SK-N-SH (cell line): ENCODE measurements at regions not wholly inside any gene's neighbourhood (a gene's known extent, or its start where the extent isn't known, plus 50 kb on each side); places are given as distances from the start of the nearest gene placed in this dataset.
A peak's percentile ranks its signal among the peaks of the same experiment; 100 is the strongest.

Experiments
- CTCF ChIA-PET: fragments of 300-600, 350-600 bp; formaldehyde crosslinking; extraction: SDS; loops from one replicate; lab custom pipeline; 2021; lab: Yijun Ruan, JAX
- POLR2A ChIA-PET: fragments of 350-600 bp; sonication (Branson Sonifier 250); formaldehyde crosslinking; extraction: SDS; loops from one replicate; lab custom pipeline; 2020; ENCODE audit warnings: antibody characterized with exemption, inconsistent platforms; lab: Yijun Ruan, JAX
- DNase-seq: peaks from one replicate; pipeline ENCODE4 v3.0.0; 2012
- H2AFZ ChIP-seq: fragments of 200-600 bp; sonication (generic); 2 replicates; pipeline ENCODE4 v1.8.1; 2016; ENCODE audit warnings: antibody characterized with exemption, mild to moderate bottlenecking, low read depth
- H3F3A ChIP-seq: fragments of 200-600 bp; sonication (generic); replicated peaks from 2 replicates; pipeline ENCODE3; 2016; ENCODE audit warnings: antibody characterized with exemption, mild to moderate bottlenecking; ENCODE audit not compliant: insufficient read depth
- H3K27ac ChIP-seq, 2 experiments: fragments of 200-500 bp in 1 of 2; fragments of 200-600 bp in 1 of 2; sonication (Bioruptor generic) in 1 of 2; sonication (generic), shearing (Covaris generic) in 1 of 2; 2 replicates each; pipeline versions ENCODE4 v1.5.1 to v1.6.1; 2014 to 2016; ENCODE audit warnings: low read depth in 2 of 2, inconsistent platforms in 1 of 2, low read length in 1 of 2, mild to moderate bottlenecking in 1 of 2, mixed read lengths in 1 of 2
- H3K27me3 ChIP-seq: fragments of 200-600 bp; sonication (generic), shearing (Covaris generic); 2 replicates; pipeline ENCODE4 v1.6.1; 2016; ENCODE audit warnings: mixed run types; ENCODE audit not compliant: insufficient read depth
- H3K36me3 ChIP-seq, 2 experiments: fragments of 200-500 bp in 1 of 2; fragments of 200-600 bp in 1 of 2; sonication (Bioruptor generic) in 1 of 2; sonication (generic) in 1 of 2; replicated peaks in 1 of 2; 2 replicates each; pipeline versions ENCODE3 to v1.5.1; 2014 to 2016; ENCODE audit warnings: low read length in 1 of 2, mild to moderate bottlenecking in 1 of 2; ENCODE audit not compliant: insufficient read depth in 2 of 2, control insufficient read depth in 1 of 2
- H3K4me1 ChIP-seq, 2 experiments: fragments of 200-500 bp in 1 of 2; fragments of 200-600 bp in 1 of 2; sonication (Bioruptor generic) in 1 of 2; sonication (generic), shearing (Covaris generic) in 1 of 2; 2 replicates each; pipeline versions ENCODE4 v1.5.1 to v1.6.1; 2014 to 2016; ENCODE audit warnings: low read depth in 1 of 2, low read length in 1 of 2, mixed run types in 1 of 2; ENCODE audit not compliant: insufficient read depth in 2 of 2, control insufficient read depth in 1 of 2
- H3K4me2 ChIP-seq: fragments of 200-600 bp; sonication (generic), shearing (Covaris generic); 2 replicates; pipeline ENCODE4 v1.6.1; 2017; ENCODE audit warnings: mixed run types
- H3K4me3 ChIP-seq, 2 experiments: fragments of 200-500 bp in 1 of 2; fragments of 200-600 bp in 1 of 2; sonication (Bioruptor generic) in 1 of 2; sonication (generic), shearing (Covaris generic) in 1 of 2; 2 replicates each; pipeline versions ENCODE4 v1.5.1 to v1.8.1; 2014 to 2016; ENCODE audit warnings: low read depth in 2 of 2, inconsistent platforms in 1 of 2, low read length in 1 of 2, mild to moderate bottlenecking in 1 of 2, mixed read lengths in 1 of 2, moderate library complexity in 1 of 2
- H3K79me2 ChIP-seq: fragments of 200-600 bp; sonication (generic); 2 replicates; pipeline ENCODE4 v1.8.1; 2017; ENCODE audit warnings: mild to moderate bottlenecking; ENCODE audit not compliant: insufficient read depth
- H3K9ac ChIP-seq: fragments of 200-600 bp; sonication (generic); 2 replicates; pipeline ENCODE4 v1.6.1; 2017; ENCODE audit warnings: mixed run types
- H3K9me2 ChIP-seq: fragments of 200-600 bp; sonication (generic); 2 replicates; pipeline ENCODE4 v1.6.1; 2017; ENCODE audit warnings: mixed run types
- H3K9me3 ChIP-seq: fragments of 200-600 bp; sonication (generic); 2 replicates; pipeline ENCODE4 v1.6.1; 2017; ENCODE audit warnings: mixed run types, mild to moderate bottlenecking, moderate library complexity
- H4K20me1 ChIP-seq: fragments of 200-600 bp; sonication (generic); 2 replicates; pipeline ENCODE4 v1.6.1; 2017; ENCODE audit warnings: mild to moderate bottlenecking, mixed run types; ENCODE audit not compliant: insufficient read depth
- CHD2 ChIP-seq: fragments of 150-350 bp; IDR thresholded peaks from 2 replicates; pipeline ENCODE4 v1.6.1; 2018; ENCODE audit warnings: low read length; ENCODE audit not compliant: partially characterized antibody
- ELF1 ChIP-seq: IDR thresholded peaks from 2 replicates; pipeline ENCODE4 v1.4.0; 2012
- EP300 ChIP-seq, 2 experiments: IDR thresholded peaks; 2 replicates each; pipeline versions ENCODE4 v1.4.0 to v1.6.1; 2012; ENCODE audit warnings: borderline replicate concordance in 1 of 2, low read depth in 1 of 2, low read length in 1 of 2
- EZH2phosphoT487 ChIP-seq: fragments of 200-600 bp; sonication (generic); IDR thresholded peaks from 2 replicates; pipeline ENCODE4 v1.6.1; 2017; ENCODE audit warnings: low read depth, mixed run types, mild to moderate bottlenecking, antibody characterized with exemption, moderate library complexity, borderline replicate concordance
- FOSL2 ChIP-seq: IDR thresholded peaks from 2 replicates; pipeline ENCODE4 v1.4.0; 2012; ENCODE audit warnings: low read depth, mild to moderate bottlenecking, moderate library complexity, borderline replicate concordance
- FOXM1 ChIP-seq: IDR thresholded peaks from 2 replicates; pipeline ENCODE4 v1.4.0; 2012; ENCODE audit warnings: low read depth, mild to moderate bottlenecking
- GATA2 ChIP-seq: sonication (generic); formaldehyde crosslinking; IDR thresholded peaks from 2 replicates; pipeline ENCODE4 v1.5.0; 2020; ENCODE audit warnings: mild to moderate bottlenecking, missing genetic modification reagents
- JUND ChIP-seq: IDR thresholded peaks from 2 replicates; pipeline ENCODE4 v1.4.0; 2012
- MXI1 ChIP-seq: IDR thresholded peaks from 2 replicates; pipeline ENCODE4 v1.6.1; 2012; ENCODE audit warnings: mild to moderate bottlenecking, low read depth, low read length, improper control_type of control experiment
- NFIC ChIP-seq: IDR thresholded peaks from 2 replicates; pipeline ENCODE4 v1.4.0; 2012; ENCODE audit warnings: borderline replicate concordance
- NRF1 ChIP-seq: IDR thresholded peaks from 2 replicates; pipeline ENCODE4 v1.6.1; 2012; ENCODE audit warnings: low read depth, mild to moderate bottlenecking, low read length
- POLR2AphosphoS5 ChIP-seq: IDR thresholded peaks from 2 replicates; pipeline ENCODE4 v1.6.1; 2012; ENCODE audit warnings: low read depth, low read length
- RAD21 ChIP-seq: IDR thresholded peaks from 2 replicates; pipeline ENCODE4 v1.6.1; 2012; ENCODE audit warnings: mild to moderate bottlenecking, low read length
- RFX5 ChIP-seq: IDR thresholded peaks from 2 replicates; pipeline ENCODE4 v1.6.1; 2012; ENCODE audit warnings: mild to moderate bottlenecking, improper control_type of control experiment, low read length
- RXRA ChIP-seq: IDR thresholded peaks from 2 replicates; pipeline ENCODE4 v1.4.0; 2012; ENCODE audit warnings: low read depth, mild to moderate bottlenecking, borderline replicate concordance
- SIN3A ChIP-seq: IDR thresholded peaks from 2 replicates; pipeline ENCODE4 v1.6.1; 2012; ENCODE audit warnings: low read depth, mild to moderate bottlenecking, low read length, moderate library complexity, borderline replicate concordance
- SMC3 ChIP-seq: IDR thresholded peaks from 2 replicates; pipeline ENCODE4 v1.6.1; 2012; ENCODE audit warnings: low read depth, low read length, improper control_type of control experiment
- TCF12 ChIP-seq: IDR thresholded peaks from 2 replicates; pipeline ENCODE4 v1.4.0; 2012
- TEAD4 ChIP-seq: IDR thresholded peaks from 2 replicates; pipeline ENCODE4 v1.4.0; 2012; ENCODE audit warnings: mild to moderate bottlenecking, borderline replicate concordance; ENCODE audit not compliant: insufficient read depth
- WGBS: methylation state at CpG from one replicate; pipeline ENCODE4 v1.1.6; 2017; ENCODE audit warnings: low lambda C conversion rate; 5-methylcytosine and 5-hydroxymethylcytosine counted together
- TF ChIP-seq, protein P1 (sequence below): fragments of 200-600 bp; sonication (generic); IDR thresholded peaks from 2 replicates; pipeline ENCODE4 v1.6.1; 2017; ENCODE audit warnings: antibody characterized with exemption, mild to moderate bottlenecking, moderate library complexity
- TF ChIP-seq, protein P2 (sequence below): fragments of 150-350 bp; IDR thresholded peaks from 2 replicates; pipeline ENCODE4 v1.6.1; 2017; ENCODE audit warnings: antibody characterized with exemption, low read length, low read depth, borderline replicate concordance
- TF ChIP-seq, protein P3 (sequence below): IDR thresholded peaks from 2 replicates; pipeline ENCODE4 v1.6.1; 2012; ENCODE audit warnings: mild to moderate bottlenecking, low read depth, low read length, moderate library complexity
- TF ChIP-seq, protein P4 (sequence below): IDR thresholded peaks from 2 replicates; pipeline ENCODE4 v1.4.0; 2012; ENCODE audit warnings: low read depth
- TF ChIP-seq, protein P5 (sequence below): IDR thresholded peaks from 2 replicates; pipeline ENCODE4 v1.4.0; 2012; ENCODE audit warnings: low read depth, borderline replicate concordance
- TF ChIP-seq, protein P6 (sequence below): IDR thresholded peaks from 2 replicates; pipeline ENCODE4; 2012

DNA sequence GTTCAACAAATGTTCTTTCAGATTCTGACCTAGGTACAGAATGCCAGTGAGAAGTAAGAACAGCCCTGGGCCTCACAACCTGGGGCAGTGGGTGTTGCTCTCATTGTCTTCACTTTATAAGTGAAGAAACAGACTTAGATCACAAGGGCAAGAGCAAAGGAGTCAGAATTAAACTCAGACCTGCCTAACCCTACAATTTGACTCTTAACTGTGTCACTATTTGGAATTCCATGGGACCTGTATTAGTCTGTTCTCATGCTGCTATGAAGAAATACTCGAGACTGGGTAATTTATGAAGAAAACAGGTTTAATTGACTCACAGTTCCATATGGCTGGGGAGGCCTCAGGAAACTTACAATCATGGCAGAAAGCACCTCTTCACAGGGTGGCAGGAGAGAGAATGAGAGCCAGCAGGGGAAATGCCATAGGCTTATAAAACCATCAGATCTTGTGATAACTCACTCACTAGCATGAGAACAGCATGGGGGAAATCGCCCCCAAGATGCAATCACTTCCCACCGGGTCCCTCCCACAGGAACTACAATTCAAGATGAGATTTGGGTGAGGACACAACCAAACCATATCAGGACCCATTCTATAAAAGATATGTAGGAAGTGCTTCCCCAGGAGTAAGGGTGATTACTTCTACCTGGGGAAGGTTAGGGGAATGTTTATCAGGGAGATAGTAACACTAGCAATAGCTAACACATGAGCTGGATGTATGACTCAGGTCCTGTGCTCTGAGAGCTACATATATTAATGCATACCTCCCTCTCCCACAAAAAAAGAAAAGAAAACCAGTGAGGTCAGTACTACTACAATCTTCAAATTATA, 270.1 kb downstream of the SOX9 start:
- Histone ChIP-seq H3K79me2 (no peaks in the 10 kb centered on the region), H3K9me2 (no peaks in the 10 kb centered on the region), H3K4me1 (peaks cover 4 to 73% of the 10 kb centered on the region in 2 experiments; a peak in 3 of 4 replicates), H3K4me3 (no peak overlapping the region), H4K20me1 (no peaks in the 10 kb centered on the region), H3K9ac (peak overlapping the region; percentile 59), H3K4me2 (peak overlapping the region; percentile 53), H3K9me3 (no peaks in the 10 kb centered on the region), H3F3A (peaks cover 40% of the 10 kb centered on the region), H2AFZ (no peak overlapping the region), H3K36me3 (no peaks in the 10 kb centered on the region), H3K27me3 (no peaks in the 10 kb centered on the region), H3K27ac (peak overlapping the region in 1 of 2 experiments; percentile 93; a peak in 2 of 4 replicates)
- DNase-seq, result no peak
- ChIA-PET CTCF (interaction anchor here (1.3 kb wide), 1 partner anchor 10 kb away, joined by 4 read pairs; no protein-coding TSS in a partner anchor), POLR2A (interaction anchor here (0.7 kb wide), 1 partner anchor 39 kb away, joined by 3 read pairs; no protein-coding TSS in a partner anchor)
- WGBS, result 21% methylated on average over 3 of the region's 3 CpGs
- TF ChIP-seq MXI1, result no peak
- peak; percentile 22; the same call in 1 of the 2 replicates for TF ChIP-seq POLR2AphosphoS5
- peak; percentile 73 for TF ChIP-seq TEAD4
- peak; percentile 67 for TF ChIP-seq RXRA
- no peak for TF ChIP-seq SMC3
- peak; percentile 60 for TF ChIP-seq NFIC
- no peak; the same call in 1 of the 2 replicates for TF ChIP-seq ELF1
- peak; percentile 90 for TF ChIP-seq FOSL2
- TF ChIP-seq NRF1, result no peak
- TF ChIP-seq EP300 (IDR thresholded peaks at IDR 0.05; ENCODE audit: borderline replicate concordance in 1 of 2, low read depth in 1 of 2, low read length in 1 of 2), result peak in 1 of 2 experiments; percentile 87; a peak in 2 of 4 replicates
- TF ChIP-seq CHD2, result no peak
- peak; percentile 81; the same call in 1 of the 2 replicates for TF ChIP-seq FOXM1
- no peak for TF ChIP-seq SIN3A
- no peak for TF ChIP-seq EZH2phosphoT487
- TF ChIP-seq JUND, result peak; percentile 90
- TF ChIP-seq RAD21, result no peak
- TF ChIP-seq, protein P1, sequence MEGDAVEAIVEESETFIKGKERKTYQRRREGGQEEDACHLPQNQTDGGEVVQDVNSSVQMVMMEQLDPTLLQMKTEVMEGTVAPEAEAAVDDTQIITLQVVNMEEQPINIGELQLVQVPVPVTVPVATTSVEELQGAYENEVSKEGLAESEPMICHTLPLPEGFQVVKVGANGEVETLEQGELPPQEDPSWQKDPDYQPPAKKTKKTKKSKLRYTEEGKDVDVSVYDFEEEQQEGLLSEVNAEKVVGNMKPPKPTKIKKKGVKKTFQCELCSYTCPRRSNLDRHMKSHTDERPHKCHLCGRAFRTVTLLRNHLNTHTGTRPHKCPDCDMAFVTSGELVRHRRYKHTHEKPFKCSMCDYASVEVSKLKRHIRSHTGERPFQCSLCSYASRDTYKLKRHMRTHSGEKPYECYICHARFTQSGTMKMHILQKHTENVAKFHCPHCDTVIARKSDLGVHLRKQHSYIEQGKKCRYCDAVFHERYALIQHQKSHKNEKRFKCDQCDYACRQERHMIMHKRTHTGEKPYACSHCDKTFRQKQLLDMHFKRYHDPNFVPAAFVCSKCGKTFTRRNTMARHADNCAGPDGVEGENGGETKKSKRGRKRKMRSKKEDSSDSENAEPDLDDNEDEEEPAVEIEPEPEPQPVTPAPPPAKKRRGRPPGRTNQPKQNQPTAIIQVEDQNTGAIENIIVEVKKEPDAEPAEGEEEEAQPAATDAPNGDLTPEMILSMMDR, result no peak
- TF ChIP-seq GATA2, result no peak
- TF ChIP-seq, protein P2, sequence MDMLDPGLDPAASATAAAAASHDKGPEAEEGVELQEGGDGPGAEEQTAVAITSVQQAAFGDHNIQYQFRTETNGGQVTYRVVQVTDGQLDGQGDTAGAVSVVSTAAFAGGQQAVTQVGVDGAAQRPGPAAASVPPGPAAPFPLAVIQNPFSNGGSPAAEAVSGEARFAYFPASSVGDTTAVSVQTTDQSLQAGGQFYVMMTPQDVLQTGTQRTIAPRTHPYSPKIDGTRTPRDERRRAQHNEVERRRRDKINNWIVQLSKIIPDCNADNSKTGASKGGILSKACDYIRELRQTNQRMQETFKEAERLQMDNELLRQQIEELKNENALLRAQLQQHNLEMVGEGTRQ, result no peak
- TF ChIP-seq TCF12, result peak; percentile 79
- TF ChIP-seq, protein P3, sequence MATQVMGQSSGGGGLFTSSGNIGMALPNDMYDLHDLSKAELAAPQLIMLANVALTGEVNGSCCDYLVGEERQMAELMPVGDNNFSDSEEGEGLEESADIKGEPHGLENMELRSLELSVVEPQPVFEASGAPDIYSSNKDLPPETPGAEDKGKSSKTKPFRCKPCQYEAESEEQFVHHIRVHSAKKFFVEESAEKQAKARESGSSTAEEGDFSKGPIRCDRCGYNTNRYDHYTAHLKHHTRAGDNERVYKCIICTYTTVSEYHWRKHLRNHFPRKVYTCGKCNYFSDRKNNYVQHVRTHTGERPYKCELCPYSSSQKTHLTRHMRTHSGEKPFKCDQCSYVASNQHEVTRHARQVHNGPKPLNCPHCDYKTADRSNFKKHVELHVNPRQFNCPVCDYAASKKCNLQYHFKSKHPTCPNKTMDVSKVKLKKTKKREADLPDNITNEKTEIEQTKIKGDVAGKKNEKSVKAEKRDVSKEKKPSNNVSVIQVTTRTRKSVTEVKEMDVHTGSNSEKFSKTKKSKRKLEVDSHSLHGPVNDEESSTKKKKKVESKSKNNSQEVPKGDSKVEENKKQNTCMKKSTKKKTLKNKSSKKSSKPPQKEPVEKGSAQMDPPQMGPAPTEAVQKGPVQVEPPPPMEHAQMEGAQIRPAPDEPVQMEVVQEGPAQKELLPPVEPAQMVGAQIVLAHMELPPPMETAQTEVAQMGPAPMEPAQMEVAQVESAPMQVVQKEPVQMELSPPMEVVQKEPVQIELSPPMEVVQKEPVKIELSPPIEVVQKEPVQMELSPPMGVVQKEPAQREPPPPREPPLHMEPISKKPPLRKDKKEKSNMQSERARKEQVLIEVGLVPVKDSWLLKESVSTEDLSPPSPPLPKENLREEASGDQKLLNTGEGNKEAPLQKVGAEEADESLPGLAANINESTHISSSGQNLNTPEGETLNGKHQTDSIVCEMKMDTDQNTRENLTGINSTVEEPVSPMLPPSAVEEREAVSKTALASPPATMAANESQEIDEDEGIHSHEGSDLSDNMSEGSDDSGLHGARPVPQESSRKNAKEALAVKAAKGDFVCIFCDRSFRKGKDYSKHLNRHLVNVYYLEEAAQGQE, result no peak
- TF ChIP-seq, protein P4, sequence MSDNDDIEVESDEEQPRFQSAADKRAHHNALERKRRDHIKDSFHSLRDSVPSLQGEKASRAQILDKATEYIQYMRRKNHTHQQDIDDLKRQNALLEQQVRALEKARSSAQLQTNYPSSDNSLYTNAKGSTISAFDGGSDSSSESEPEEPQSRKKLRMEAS, result no peak
- TF ChIP-seq, protein P5, sequence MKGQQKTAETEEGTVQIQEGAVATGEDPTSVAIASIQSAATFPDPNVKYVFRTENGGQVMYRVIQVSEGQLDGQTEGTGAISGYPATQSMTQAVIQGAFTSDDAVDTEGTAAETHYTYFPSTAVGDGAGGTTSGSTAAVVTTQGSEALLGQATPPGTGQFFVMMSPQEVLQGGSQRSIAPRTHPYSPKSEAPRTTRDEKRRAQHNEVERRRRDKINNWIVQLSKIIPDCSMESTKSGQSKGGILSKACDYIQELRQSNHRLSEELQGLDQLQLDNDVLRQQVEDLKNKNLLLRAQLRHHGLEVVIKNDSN, result no peak; the same call in 1 of the 2 replicates
- TF ChIP-seq, protein P6, sequence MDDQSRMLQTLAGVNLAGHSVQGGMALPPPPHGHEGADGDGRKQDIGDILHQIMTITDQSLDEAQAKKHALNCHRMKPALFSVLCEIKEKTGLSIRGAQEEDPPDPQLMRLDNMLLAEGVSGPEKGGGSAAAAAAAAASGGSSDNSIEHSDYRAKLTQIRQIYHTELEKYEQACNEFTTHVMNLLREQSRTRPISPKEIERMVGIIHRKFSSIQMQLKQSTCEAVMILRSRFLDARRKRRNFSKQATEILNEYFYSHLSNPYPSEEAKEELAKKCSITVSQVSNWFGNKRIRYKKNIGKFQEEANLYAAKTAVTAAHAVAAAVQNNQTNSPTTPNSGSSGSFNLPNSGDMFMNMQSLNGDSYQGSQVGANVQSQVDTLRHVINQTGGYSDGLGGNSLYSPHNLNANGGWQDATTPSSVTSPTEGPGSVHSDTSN, result peak; percentile 54
- no peak for TF ChIP-seq RFX5
